ENCODE measurements at regions not wholly inside any gene's neighbourhood (a gene's known extent, or its start where the extent isn't known, plus 50 kb on each side); places are given as distances from the start of the nearest gene placed in this dataset.

DNA sequence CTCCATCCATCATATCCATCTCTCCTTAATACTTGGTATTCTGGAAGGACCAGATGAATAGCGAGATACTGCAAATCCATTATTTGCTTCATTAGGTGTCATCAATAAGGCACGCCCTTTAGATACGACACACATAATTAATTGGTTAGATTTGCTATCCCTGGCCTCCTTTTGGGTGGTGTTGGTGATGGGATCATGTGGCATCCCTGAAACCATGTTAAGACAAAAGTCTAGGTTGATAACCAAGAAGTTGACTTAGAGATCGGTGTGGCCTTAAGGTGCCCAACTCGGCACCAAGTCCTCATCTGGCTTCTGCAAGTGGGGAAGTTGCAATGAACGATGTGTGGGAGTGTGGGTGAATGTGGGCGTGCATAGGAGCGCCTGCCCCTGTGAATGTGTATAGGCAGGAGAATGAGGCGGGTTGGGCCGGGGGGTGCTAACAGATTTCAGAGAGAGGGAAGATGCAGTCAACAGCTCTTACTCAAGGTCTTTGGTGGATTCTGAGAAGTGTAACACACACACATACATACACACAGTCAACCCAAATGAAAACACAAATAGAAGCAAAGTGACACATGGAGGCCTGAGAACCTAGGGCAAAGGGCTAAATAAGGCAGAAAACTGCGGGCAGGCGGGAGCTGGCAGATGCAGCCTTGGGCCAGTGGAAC, 415.7 kb upstream of the ESRRG start:
- FAIRE-seq (no peak), DNase-seq (peak in 3 of 5 donors; percentile 25 to 45 (median 43))
- Histone ChIP-seq H3K4me1 (ENCODE audit: control insufficient read depth in 2 of 3, insufficient read depth in 2 of 3, low read depth in 1 of 3, low read length in 3 of 3) (no peaks in the 10 kb centered on the region), H3K9me3 (ENCODE audit: control insufficient read depth in 2 of 3, insufficient read depth in 1 of 3, low read length in 3 of 3) (no peaks in the 10 kb centered on the region), H3K9ac (ENCODE audit: low read length in 3 of 3) (peak overlapping the region in 1 of 3 donors; percentile 59), H3K27ac (ENCODE audit: low read depth in 2 of 2, low read length in 2 of 2) (peak overlapping the region; percentile 55 to 77), H3K4me3 (ENCODE audit: low read length in 3 of 3) (peak overlapping the region in 1 of 3 donors; percentile 50), H3K36me3 (ENCODE audit: control insufficient read depth in 2 of 3, insufficient read depth in 3 of 3, low read length in 3 of 3) (no peaks in the 10 kb centered on the region), H3K27me3 (ENCODE audit: control insufficient read depth, insufficient read depth, low read length) (peaks cover 21% of the 10 kb centered on the region)
- TF ChIP-seq, protein P1, sequence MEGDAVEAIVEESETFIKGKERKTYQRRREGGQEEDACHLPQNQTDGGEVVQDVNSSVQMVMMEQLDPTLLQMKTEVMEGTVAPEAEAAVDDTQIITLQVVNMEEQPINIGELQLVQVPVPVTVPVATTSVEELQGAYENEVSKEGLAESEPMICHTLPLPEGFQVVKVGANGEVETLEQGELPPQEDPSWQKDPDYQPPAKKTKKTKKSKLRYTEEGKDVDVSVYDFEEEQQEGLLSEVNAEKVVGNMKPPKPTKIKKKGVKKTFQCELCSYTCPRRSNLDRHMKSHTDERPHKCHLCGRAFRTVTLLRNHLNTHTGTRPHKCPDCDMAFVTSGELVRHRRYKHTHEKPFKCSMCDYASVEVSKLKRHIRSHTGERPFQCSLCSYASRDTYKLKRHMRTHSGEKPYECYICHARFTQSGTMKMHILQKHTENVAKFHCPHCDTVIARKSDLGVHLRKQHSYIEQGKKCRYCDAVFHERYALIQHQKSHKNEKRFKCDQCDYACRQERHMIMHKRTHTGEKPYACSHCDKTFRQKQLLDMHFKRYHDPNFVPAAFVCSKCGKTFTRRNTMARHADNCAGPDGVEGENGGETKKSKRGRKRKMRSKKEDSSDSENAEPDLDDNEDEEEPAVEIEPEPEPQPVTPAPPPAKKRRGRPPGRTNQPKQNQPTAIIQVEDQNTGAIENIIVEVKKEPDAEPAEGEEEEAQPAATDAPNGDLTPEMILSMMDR (IDR thresholded peaks at IDR 0.05; ENCODE audit: borderline replicate concordance, extremely low read depth, insufficient read depth), result no peak
- intact Hi-C loops (cut with DNase I), result no loop called here

DNA sequence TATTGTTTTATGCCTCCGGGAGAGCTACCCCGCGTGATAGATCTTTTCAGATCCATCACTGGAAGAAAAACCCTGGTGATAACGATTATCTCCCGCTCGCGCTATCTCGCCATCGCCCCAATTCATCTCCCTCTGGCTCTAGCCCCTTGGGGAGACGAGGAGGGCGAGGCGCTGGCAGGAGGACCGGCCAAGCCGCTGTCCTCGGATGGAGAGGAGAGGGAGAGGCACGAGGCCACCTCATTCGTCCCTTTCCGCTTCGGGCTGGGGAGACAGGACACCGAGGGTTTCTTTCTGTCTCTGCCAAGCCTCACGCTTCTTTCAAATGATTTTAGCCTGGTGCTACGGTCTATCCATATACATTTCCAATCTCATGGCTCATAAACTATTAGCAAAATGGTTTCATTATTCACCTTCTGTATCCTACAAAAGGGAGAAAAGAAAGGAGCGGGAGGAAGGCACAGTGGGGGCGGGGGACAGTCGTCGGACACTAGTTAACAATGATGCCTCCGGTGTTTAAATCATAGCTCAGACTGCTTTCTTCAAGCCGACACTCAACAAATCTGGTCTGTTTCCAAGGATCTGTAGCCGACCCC, 415.0 kb upstream of the ESRRG start:
- peaks cover 25% of the 10 kb centered on the region for H3K27me3 ChIP-seq (ENCODE audit: control insufficient read depth, insufficient read depth, low read length)
- H3K36me3 ChIP-seq (ENCODE audit: control insufficient read depth in 2 of 3, insufficient read depth in 3 of 3, low read length in 3 of 3), result no peaks in the 10 kb centered on the region
- FAIRE-seq (no peak), DNase-seq (peak in 2 of 5 donors; percentile 14 to 42)
- H3K9me3 ChIP-seq (ENCODE audit: control insufficient read depth in 2 of 3, insufficient read depth in 1 of 3, low read length in 3 of 3), result no peaks in the 10 kb centered on the region
- peak overlapping the region in 1 of 3 donors; percentile 59 for H3K9ac ChIP-seq (ENCODE audit: low read length in 3 of 3)
- TF ChIP-seq, protein P1 (IDR thresholded peaks at IDR 0.05; ENCODE audit: borderline replicate concordance, extremely low read depth, insufficient read depth), result no peak
- peak overlapping the region in 2 of 3 donors; percentile 29 to 50 for H3K4me3 ChIP-seq (ENCODE audit: low read length in 3 of 3)
- peak overlapping the region; percentile 55 to 77 for H3K27ac ChIP-seq (ENCODE audit: low read depth in 2 of 2, low read length in 2 of 2)
- H3K4me1 ChIP-seq (ENCODE audit: control insufficient read depth in 2 of 3, insufficient read depth in 2 of 3, low read depth in 1 of 3, low read length in 3 of 3), result no peaks in the 10 kb centered on the region
- intact Hi-C loops (cut with DNase I), result no loop called here

DNA sequence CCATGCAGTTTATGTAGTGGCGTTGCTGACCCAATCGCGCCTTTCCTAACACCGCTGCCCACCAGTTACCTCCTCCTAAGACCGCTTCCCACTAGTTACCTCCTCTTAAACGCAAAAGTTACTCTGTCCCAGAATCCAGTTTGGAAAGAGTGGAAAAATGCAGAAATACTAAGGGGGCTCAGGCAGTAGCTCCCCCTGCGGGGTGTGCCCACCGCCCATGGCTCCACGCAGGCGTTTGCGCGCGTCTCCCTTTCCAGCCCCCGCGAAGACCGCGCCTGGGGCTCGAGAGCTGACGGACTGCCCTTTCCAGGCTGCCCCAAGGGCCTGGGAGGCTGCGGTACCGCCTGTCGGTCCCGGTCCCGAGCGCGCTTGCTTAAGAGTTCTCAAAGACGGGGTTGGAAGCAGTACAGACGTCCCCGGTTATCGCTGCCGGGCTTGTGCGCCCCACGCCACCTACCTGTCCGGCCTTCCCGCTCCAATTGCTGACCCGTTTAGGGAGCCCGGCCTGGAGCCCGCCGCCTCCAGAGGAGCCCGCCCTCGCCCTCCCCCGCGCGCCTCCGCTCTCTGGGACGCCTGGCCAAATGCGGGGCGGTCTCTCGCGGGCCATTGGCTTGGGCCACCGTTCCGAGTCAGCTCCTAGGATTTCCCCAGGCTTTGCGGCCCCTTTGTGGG, 414.1 kb upstream of the ESRRG start:
- DNase-seq, result peak; percentile 55 to 78 (median 63)
- Histone ChIP-seq H3K9me3 (ENCODE audit: control insufficient read depth in 2 of 3, insufficient read depth in 1 of 3, low read length in 3 of 3) (no peaks in the 10 kb centered on the region), H3K27me3 (ENCODE audit: control insufficient read depth, insufficient read depth, low read length) (peaks cover 30% of the 10 kb centered on the region), H3K4me3 (ENCODE audit: low read length in 3 of 3) (peak overlapping the region; percentile 35 to 78 (median 66)), H3K36me3 (ENCODE audit: control insufficient read depth in 2 of 3, insufficient read depth in 3 of 3, low read length in 3 of 3) (no peaks in the 10 kb centered on the region), H3K9ac (ENCODE audit: low read length in 3 of 3) (peak overlapping the region in 2 of 3 donors; percentile 77 to 90), H3K4me1 (ENCODE audit: control insufficient read depth in 2 of 3, insufficient read depth in 2 of 3, low read depth in 1 of 3, low read length in 3 of 3) (no peaks in the 10 kb centered on the region), H3K27ac (ENCODE audit: low read depth in 2 of 2, low read length in 2 of 2) (peak overlapping the region; percentile 87 to 93)
- intact Hi-C loops (cut with DNase I), result no loop called here
- no peak for FAIRE-seq
- TF ChIP-seq, protein P1 (IDR thresholded peaks at IDR 0.05; ENCODE audit: borderline replicate concordance, extremely low read depth, insufficient read depth), result no peak

Data from kidney (tissue), 13 donors.